GM10248 (cell line): ENCODE measurements at regions not wholly inside any gene's neighbourhood (a gene's known extent, or its start where the extent isn't known, plus 50 kb on each side); places are given as distances from the start of the nearest gene placed in this dataset.

Experiments
- CTCF ChIA-PET: fragments of 300-600 bp; sonication (Branson Sonifier 250); formaldehyde crosslinking; extraction: SDS; loops from one replicate; lab custom pipeline; 2021; ENCODE audit warnings: antibody characterized with exemption; lab: Yijun Ruan, JAX
- POLR2A ChIA-PET: fragments of 350-650 bp; sonication (Branson Sonifier 250); formaldehyde crosslinking; extraction: SDS; loops from one replicate; lab custom pipeline; 2020; ENCODE audit warnings: antibody characterized with exemption; lab: Yijun Ruan, JAX
- DNase-seq: peaks from one replicate; pipeline ENCODE4 v3.0.0; 2012; ENCODE audit errors: extremely low spot score
- CTCF ChIP-seq: IDR thresholded peaks from 2 replicates; pipeline ENCODE4 v1.5.1; 2012; ENCODE audit warnings: mild to moderate bottlenecking, low read depth; ENCODE audit errors: extremely low read depth, missing control alignments, control extremely low read depth

- no peak for DNase-seq
- ChIA-PET POLR2A (no interaction called here), CTCF (interaction anchor here (0.7 to 1.6 kb wide), 3 partner anchors 16 to 39 kb away, joined by 3 read pairs; no protein-coding TSS in a partner anchor)
- TF ChIP-seq CTCF = no peak
These were observed 156.4 kb downstream of the RDH14 start for GRCh38 chr2:18403921-18404522.

DNA sequence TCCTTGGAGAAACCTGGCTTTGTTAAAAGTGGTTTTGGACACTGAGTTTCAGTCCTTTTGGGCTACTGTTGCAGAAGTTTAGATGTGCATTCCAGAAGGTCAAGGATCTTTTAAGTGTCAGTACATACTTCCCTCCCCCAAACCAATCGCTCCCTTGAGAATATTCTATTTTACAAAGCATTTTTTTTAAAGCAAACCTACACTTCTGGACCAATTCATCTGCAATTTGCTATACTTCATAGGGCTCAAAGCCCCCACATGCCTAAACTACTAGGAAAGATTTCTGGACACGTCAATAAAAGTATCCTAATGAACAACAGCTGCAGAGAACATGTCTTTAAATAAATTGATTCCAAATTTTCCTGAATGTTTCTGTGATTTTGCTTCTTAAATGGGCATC is 157.6 kb downstream of the RDH14 start:
- ChIA-PET CTCF (interaction anchor here (0.9 to 1.7 kb wide), 2 partner anchors 15 to 24 kb away, joined by 3 to 8 read pairs; no protein-coding TSS in a partner anchor), POLR2A (no interaction called here)

DNA sequence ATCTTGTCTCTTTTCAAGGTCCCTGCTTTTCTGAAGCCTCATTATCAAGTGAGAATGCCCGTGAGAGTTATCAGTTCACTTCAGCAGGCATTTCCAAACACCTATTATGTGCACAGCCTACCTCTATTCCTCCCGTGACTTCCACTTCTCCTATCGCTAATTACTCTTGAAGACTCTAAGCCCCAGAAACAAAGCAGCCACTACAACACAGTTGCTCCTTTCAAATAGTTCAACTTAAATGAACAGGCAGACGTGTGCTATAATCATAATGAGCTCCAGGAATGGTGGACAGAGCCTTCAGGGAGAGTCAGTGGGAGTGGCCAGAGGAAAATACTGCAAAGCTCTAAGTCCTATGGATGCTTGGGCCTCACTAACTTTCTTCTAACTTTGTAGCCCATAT is 159.0 kb downstream of the RDH14 start:
- ChIA-PET POLR2A (no interaction called here), CTCF (interaction anchor here (1.7 to 1.8 kb wide), 2 partner anchors 10 to 23 kb away, joined by 4 to 8 read pairs; no protein-coding TSS in a partner anchor)
- no peak for DNase-seq
- no peak for TF ChIP-seq CTCF

More for the DNA sequence above, 157.6 kb downstream of the RDH14 start:
- DNase-seq = no peak
- no peak for TF ChIP-seq CTCF

DNA sequence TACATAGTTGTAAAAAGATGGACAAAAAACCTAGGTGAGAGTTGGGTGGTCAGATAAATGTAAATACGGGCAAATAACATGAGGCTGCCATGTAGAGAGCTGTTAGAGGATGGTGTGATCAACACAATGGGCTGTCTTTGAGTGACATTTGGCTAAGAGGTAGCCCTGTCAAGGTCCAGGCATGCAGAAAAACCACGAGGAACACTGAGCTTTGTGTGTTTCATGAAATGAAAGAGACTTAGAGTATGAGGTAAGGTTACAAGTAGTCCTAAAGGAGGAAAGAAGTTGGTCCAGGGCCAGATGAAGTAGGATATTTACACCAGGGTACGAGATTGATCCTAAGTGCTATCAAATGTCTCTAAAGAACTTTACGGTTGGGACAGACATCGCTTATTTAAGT is 160.9 kb downstream of the RDH14 start:
- ChIA-PET CTCF (interaction anchor here (0.7 kb wide), 1 partner anchor 11 kb away, joined by 3 read pairs; no protein-coding TSS in a partner anchor), POLR2A (no interaction called here)
- no peak for TF ChIP-seq CTCF
- no peak for DNase-seq

GRCh38 chr2:18398833-18399232 is 161.6 kb downstream of the RDH14 start:
- DNase-seq = no peak
- ChIA-PET CTCF (interaction anchor here (0.8 kb wide), 1 partner anchor 10 kb away, joined by 3 read pairs; no protein-coding TSS in a partner anchor), POLR2A (no interaction called here)
- TF ChIP-seq CTCF = no peak

DNA sequence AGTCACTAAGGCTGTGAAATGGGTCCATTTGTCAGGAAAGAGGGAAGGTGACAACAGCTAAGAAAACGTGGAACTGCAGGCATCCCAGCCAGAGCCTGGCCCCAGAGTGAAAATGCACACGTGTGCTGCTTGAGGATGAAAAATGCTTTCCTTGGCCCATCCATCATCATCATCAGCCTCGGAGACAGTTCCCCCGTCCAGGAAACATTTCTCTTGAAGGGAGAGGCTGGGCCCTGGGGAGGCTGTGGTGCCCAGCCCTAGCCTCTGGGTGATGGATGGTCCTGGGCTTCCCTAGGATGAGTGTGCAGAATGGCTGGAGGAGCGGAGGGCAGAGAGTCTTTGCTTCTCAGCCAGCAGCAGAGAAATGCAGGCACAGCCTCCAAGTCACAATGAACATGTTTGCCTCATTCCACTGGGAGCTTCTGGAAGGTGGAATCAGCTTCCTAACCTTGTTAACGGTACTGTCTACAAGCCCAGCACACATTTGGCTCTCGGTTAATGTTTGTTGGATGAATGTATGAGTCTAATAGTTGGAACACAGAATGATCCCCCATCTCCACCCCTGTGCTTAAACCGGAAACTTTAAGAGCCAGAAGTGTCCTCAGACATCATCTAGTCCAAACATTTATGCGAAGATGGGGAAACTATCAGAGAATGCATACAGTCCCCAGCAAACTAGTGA is 164.0 kb downstream of the RDH14 start:
- CTCF ChIA-PET = no interaction called here
- no peak for TF ChIP-seq CTCF
- DNase-seq = no peak
- POLR2A ChIA-PET = no interaction called here
